Heart right ventricle (tissue), 16 donors: ENCODE measurements at regions not wholly inside any gene's neighbourhood (a gene's known extent, or its start where the extent isn't known, plus 50 kb on each side); places are given as distances from the start of the nearest gene placed in this dataset.
"Not testable (repeated sequence)": the region's sequence is repeated elsewhere in the genome, so short reads cannot be mapped to it uniquely, and the experiment has no call there.

Experiments used
- ATAC-seq, 8 donors: fragments of 200-7000 bp; cut with Tn5 transposase; one replicate each; pipeline ENCODE4 v1.9.1; 2020; ENCODE audit warnings: mild to moderate bottlenecking in 8 of 8, moderate library complexity in 8 of 8, moderate number of reproducible peaks in 1 of 8
- DNase-seq, 2 donors: peaks; one replicate each; pipeline ENCODE4 v3.0.0-alpha.2; 2020
- H3K27ac ChIP-seq, 10 donors: fragments of 200-600 bp; sonication (generic) in 2 of 10; one replicate each; pipeline versions ENCODE4 v1.5.0 to v1.8.0; 2020 to 2022; ENCODE audit warnings: mild to moderate bottlenecking in 3 of 10
- H3K27me3 ChIP-seq, 7 donors: fragments of 200-600 bp; one replicate each; pipeline ENCODE4 v1.8.0; 2021 to 2022; ENCODE audit warnings: mild to moderate bottlenecking in 2 of 7
- H3K36me3 ChIP-seq, 9 donors: fragments of 200-600 bp; sonication (generic) in 1 of 9; one replicate each; pipeline versions ENCODE4 v1.5.0 to v1.8.0; 2020 to 2022; ENCODE audit warnings: mild to moderate bottlenecking in 2 of 9
- H3K4me1 ChIP-seq, 9 donors: fragments of 200-600 bp; sonication (generic) in 1 of 9; one replicate each; pipeline versions ENCODE4 v1.5.0 to v1.8.0; 2020 to 2022; ENCODE audit warnings: mild to moderate bottlenecking in 4 of 9
- H3K4me3 ChIP-seq, 10 donors: fragments of 200-600 bp; sonication (generic) in 2 of 10; one replicate each; pipeline versions ENCODE4 v1.5.0 to v1.8.0; 2020 to 2022; ENCODE audit warnings: mild to moderate bottlenecking in 7 of 10, moderate library complexity in 2 of 10
- H3K9me3 ChIP-seq, 11 donors: fragments of 200-600 bp in 10 of 11; sonication (generic) in 2 of 11; one replicate each; pipeline versions ENCODE4 v1.5.0 to v1.8.0; 2013 to 2022; ENCODE audit warnings: mild to moderate bottlenecking in 2 of 11, control low read depth in 1 of 11, moderate library complexity in 1 of 11
- WGBS, 2 donors: extraction: QIAGEN DNeasy Blood & Tissue Kit; methylation state at CpG; one replicate each; pipeline ENCODE4 v1.1.7; 2013; ENCODE audit warnings: inconsistent platforms in 1 of 2; 5-methylcytosine and 5-hydroxymethylcytosine counted together
- intact Hi-C, 10 donors: fragments of 100-400 bp; cut with DNase I; formaldehyde crosslinking; loops; one replicate each; pipeline versions ENCODE4 v1.11.1 to v1.14.2; 2022
- TF ChIP-seq, protein P1 (sequence below), 9 donors: fragments of 200-600 bp; sonication (generic) in 2 of 9; IDR thresholded peaks; one replicate each; pipeline versions ENCODE4 v1.5.0 to v1.8.0; 2021 to 2022; ENCODE audit warnings: antibody characterized with exemption in 9 of 9, mild to moderate bottlenecking in 5 of 9, moderate library complexity in 1 of 9
- donor health status: Arrhythmogenic right ventricular cardiomyopathy.
- donor health status: ischemic (EF 13 %, LVEDD 7.1; RV severe dilation, severe dysfunction).
- donor health status: healthy with polysubstance abuse.
- donor health status: DM: no; HTN: yes; CAD: no.
- donor health status: DM: no; HTN: no; CAD: no.
- donor health status: ischemic (EF 25% LVEDD 6.9; RV normal size, moderate dysfunction).
- donor health status: ischemic (EF 25% LVEDD 5.7; RV mildly dilated, moderate dysfunction).
- donor health status: healthy.
- donor health status: DM: yes; HTN: yes; CAD: no.
- donor health status: Ischemic cardiomyopathy.
- donor health status: ischemic (EF 35%, LVEDD 5.7; RV mildly dilated, moderate dysfunction).
- donor health status: nonischemic (EF 11% LVEDD 7.7; RV severe dilation, severe dysfunction).
- donor health status: DM: yes; HTN: yes; CAD: no.
- donor health status: PGD.
- donor health status: ischemic (EF 29% LVEDD 5.4; RV normal size, mild dysfunction).
- donor health status: nonischemic (EF 23%, LVEDD 6.1; RV moderate dilation, normal function).

DNA sequence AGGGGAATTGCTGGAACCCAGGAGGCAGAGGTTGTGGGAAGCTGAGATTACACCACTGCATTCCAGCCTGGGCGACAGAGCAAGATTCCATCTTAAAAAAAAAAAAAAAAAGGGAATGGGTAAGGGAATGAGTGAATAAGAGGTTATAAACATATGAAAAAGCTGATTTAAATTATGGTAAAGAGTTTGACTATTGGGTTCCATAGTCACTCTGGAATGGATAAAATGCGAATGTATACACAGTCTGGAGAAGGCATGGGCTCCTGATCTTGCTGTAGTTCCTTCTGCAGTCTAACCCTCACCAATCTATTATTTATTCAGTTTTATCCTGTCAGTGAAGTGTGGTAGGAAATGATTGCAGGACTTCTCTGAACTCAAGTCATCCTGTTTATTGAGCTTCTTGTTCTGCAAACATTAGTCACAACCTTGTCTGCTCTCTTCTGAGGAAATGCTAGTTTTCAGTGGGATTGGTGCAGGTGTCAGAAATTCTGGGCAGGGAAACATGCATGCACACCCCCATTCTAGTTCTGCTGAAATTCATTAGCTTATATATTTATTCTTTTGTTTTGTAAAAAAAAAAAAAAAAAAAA lies 190.9 kb upstream of the CFAP20DC start:
- H3K27me3 ChIP-seq: peaks cover 0 to 3% (median 0%) of the 10 kb centered on the region in 7 donors
- intact Hi-C loops: no loop called here
- WGBS, 2 donors: 72 to 80% methylated on average over 2 of the region's 2 CpGs

DNA sequence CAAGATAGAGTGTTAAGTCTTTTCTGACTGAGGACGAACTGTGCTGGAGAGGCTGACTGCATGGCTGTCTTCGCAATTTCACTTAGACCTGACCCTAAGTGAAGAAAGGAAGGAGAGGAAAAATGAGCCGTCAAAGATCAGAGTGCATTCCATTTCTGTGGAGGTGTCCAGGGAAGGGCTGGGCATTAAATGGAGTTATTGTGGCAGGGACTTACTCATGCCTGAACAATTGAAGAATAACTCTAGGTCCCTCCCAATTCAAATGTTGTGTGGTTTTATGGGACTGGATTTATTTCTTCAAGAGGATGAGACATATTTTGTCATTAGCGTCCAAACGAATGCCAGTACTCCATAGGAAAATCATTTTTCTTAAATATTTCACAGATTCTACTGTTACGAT lies 187.3 kb upstream of the CFAP20DC start:
- Histone ChIP-seq H3K36me3 (no peaks in the 10 kb centered on the region), H3K27me3 (peaks cover 0 to 3% (median 0%) of the 10 kb centered on the region in 7 donors), H3K9me3 (no peaks in the 10 kb centered on the region), H3K4me3 (no peak overlapping the region), H3K4me1 (peaks cover 0 to 12% (median 0%) of the 10 kb centered on the region in 9 donors), H3K27ac (no peak overlapping the region)
- no peak for DNase-seq
- whole genome bisulfite sequencing, 2 donors: 90 to 92% methylated on average over 6 of the region's 6 CpGs
- no peak for ATAC-seq
- intact Hi-C loops: no loop called here
- TF ChIP-seq, protein P1, sequence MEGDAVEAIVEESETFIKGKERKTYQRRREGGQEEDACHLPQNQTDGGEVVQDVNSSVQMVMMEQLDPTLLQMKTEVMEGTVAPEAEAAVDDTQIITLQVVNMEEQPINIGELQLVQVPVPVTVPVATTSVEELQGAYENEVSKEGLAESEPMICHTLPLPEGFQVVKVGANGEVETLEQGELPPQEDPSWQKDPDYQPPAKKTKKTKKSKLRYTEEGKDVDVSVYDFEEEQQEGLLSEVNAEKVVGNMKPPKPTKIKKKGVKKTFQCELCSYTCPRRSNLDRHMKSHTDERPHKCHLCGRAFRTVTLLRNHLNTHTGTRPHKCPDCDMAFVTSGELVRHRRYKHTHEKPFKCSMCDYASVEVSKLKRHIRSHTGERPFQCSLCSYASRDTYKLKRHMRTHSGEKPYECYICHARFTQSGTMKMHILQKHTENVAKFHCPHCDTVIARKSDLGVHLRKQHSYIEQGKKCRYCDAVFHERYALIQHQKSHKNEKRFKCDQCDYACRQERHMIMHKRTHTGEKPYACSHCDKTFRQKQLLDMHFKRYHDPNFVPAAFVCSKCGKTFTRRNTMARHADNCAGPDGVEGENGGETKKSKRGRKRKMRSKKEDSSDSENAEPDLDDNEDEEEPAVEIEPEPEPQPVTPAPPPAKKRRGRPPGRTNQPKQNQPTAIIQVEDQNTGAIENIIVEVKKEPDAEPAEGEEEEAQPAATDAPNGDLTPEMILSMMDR (IDR thresholded peaks at IDR 0.05): no peak

More for the DNA sequence above, 190.9 kb upstream of the CFAP20DC start:
- H3K27ac ChIP-seq: no peak overlapping the region
- peaks cover 0 to 19% (median 12%) of the 10 kb centered on the region in 9 donors for H3K4me1 ChIP-seq
- DNase-seq (no peak), ATAC-seq (no peak)
- TF ChIP-seq, protein P1 (IDR thresholded peaks at IDR 0.05): no peak
- H3K9me3 ChIP-seq: no peaks in the 10 kb centered on the region
- H3K4me3 ChIP-seq: no peak overlapping the region
- H3K36me3 ChIP-seq: no peaks in the 10 kb centered on the region

DNA sequence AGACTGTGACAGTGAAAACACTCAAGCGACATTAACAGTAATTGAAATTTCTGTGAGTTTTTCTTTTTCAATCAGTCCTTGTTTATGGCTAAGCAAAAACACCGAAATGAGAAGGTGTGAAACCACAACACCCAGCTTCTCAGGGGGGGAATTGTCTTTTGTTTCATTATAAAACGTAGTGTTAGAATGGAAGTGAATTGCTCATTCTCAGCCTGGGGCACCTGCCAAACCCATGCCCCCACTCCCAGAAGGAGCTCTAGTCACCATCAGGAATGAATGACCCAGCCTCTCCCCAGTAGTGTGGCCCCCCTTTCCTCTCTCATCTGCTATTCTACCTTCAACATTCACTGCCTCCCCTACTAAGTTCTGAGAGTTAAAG lies 185.8 kb upstream of the CFAP20DC start:
- Histone ChIP-seq H3K9me3 (peaks cover 0 to 9% (median 0%) of the 10 kb centered on the region in 11 donors), H3K27ac (no peak overlapping the region), H3K36me3 (no peaks in the 10 kb centered on the region), H3K4me3 (no peak overlapping the region), H3K27me3 (peaks cover 0 to 3% (median 0%) of the 10 kb centered on the region in 7 donors), H3K4me1 (peaks cover 0 to 12% (median 0%) of the 10 kb centered on the region in 9 donors)
- ATAC-seq (no peak), DNase-seq (no peak)
- 58 to 68% methylated on average over 3 of the region's 3 CpGs for WGBS, 2 donors
- TF ChIP-seq, protein P1 (IDR thresholded peaks at IDR 0.05): no peak
- intact Hi-C loops: no loop called here

DNA sequence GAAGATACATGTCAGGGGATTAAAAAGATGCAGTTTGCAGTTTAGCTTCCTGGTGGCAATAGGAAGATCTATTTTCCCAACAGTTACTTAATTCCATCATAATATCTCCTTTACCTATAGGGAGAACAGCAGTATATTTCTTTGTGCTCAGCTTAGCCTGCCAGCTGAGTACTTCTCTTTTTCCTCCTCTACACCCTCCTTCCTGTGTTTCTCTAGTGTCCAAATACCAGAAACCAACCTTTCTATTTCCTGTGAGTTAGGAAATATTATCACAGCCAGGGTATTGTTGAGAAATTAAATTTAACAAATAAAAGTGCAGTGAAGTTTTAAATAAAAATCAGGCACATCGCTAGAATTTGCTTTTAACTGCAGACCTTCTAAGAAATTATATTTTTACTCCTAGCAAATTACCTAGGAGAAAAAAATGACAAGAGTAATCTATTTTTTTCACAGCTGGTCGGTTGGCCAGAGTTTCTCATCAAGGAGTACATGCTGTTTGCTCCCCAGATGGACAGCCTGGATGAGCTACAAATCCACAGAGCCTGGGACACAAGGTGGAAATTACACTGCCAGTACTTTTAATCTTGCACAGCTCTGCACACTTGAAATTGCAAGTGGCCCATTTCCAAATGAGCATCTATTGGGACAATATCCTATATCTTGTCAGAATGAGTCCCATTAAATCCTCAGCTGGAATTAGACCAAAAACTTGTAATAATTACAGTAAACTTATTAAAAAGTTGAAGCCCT lies 185.2 kb upstream of the CFAP20DC start:
- 58 to 60% methylated on average over 2 of the region's 2 CpGs for WGBS, 2 donors
- no peak for ATAC-seq
- Histone ChIP-seq H3K4me1 (peaks cover 0 to 12% (median 0%) of the 10 kb centered on the region in 9 donors), H3K9me3 (peaks cover 0 to 15% (median 0%) of the 10 kb centered on the region in 11 donors), H3K27me3 (peaks cover 0 to 3% (median 0%) of the 10 kb centered on the region in 7 donors), H3K27ac (no peak overlapping the region), H3K4me3 (no peak overlapping the region), H3K36me3 (no peaks in the 10 kb centered on the region)
- DNase-seq: no peak
- intact Hi-C loops: no loop called here
- TF ChIP-seq, protein P1 (IDR thresholded peaks at IDR 0.05): no peak

DNA sequence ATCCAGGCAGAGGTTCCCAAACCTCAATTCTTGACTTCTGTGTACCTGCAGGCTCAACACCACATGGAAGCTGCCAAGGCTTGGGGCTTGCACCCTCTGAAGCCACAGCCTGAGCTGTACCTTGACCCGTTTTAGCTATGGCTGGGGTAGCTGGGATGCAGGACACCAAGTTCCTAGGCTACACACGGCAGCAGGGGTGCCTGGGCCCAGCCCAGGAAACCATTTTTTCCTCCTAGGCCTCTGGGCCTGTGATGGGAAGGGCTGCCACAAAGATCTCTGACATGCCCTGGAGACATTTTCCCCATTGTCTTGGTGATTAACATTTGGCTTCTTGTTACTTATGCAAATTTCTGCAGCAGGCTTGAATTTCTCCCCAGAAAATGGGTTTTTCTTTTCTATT lies 180.6 kb upstream of the CFAP20DC start:
- 63 to 64% methylated on average over 2 of the region's 2 CpGs for WGBS, 2 donors
- peaks cover 0 to 19% (median 0%) of the 10 kb centered on the region in 11 donors for H3K9me3 ChIP-seq
- H3K27ac ChIP-seq, DNase-seq, intact Hi-C loops, H3K27me3 ChIP-seq, H3K4me3 ChIP-seq, H3K4me1 ChIP-seq, H3K36me3 ChIP-seq, ATAC-seq: not testable (repeated sequence)
